H1 (cell line): ENCODE measurements at regions not wholly inside any gene's neighbourhood (a gene's known extent, or its start where the extent isn't known, plus 50 kb on each side); places are given as distances from the start of the nearest gene placed in this dataset.
"Not testable (repeated sequence)": the region's sequence is repeated elsewhere in the genome, so short reads cannot be mapped to it uniquely, and the experiment has no call there.

Source experiments
- CTCF ChIA-PET: fragments of 300-600 bp; sonication (Branson Sonifier 250); formaldehyde crosslinking; loops from one replicate; lab custom pipeline; 2021; ENCODE audit not compliant: partially characterized antibody; lab: Charles Lee
- POLR2A ChIA-PET: fragments of 300-600 bp; sonication (Branson Sonifier 250); formaldehyde crosslinking; loops from one replicate; lab custom pipeline; 2021; ENCODE audit warnings: inconsistent platforms; ENCODE audit not compliant: partially characterized antibody; lab: Charles Lee
- DNase-seq, 2 experiments: peaks; one replicate each; pipeline versions ENCODE4 v3.0.0 to v3.0.0-alpha.2; 2010 to 2022; ENCODE audit warnings: low spot score in 2 of 2, low read depth in 1 of 2, mixed read lengths in 1 of 2
- FAIRE-seq: peaks from 2 replicates; lab custom pipeline; 2011; peaks lifted over from hg19 to GRCh38; lab: Jason Lieb, UNC
- H2AFZ ChIP-seq: 2 replicates; pipeline ENCODE4 v1.8.1; 2012; ENCODE audit warnings: low read length, inconsistent platforms
- H2AK5ac ChIP-seq: 2 replicates; pipeline ENCODE4 v1.6.1; 2013; ENCODE audit warnings: low read depth, low read length
- H2BK120ac ChIP-seq: replicated peaks from 2 replicates; pipeline ENCODE3; 2013; ENCODE audit warnings: low read depth, low read length, inconsistent platforms
- H2BK12ac ChIP-seq: 2 replicates; pipeline ENCODE4 v1.6.1; 2013; ENCODE audit warnings: low read depth, low read length
- H2BK15ac ChIP-seq: 2 replicates; pipeline ENCODE4 v1.6.1; 2013; ENCODE audit warnings: low read length
- H2BK20ac ChIP-seq: 2 replicates; pipeline ENCODE4 v1.6.1; 2013; ENCODE audit warnings: low read length
- H2BK5ac ChIP-seq: 2 replicates; pipeline ENCODE4 v1.6.1; 2013; ENCODE audit warnings: low read depth, low read length
- H3K14ac ChIP-seq: 2 replicates; pipeline ENCODE4 v1.6.1; 2013; ENCODE audit warnings: inconsistent platforms; ENCODE audit not compliant: insufficient read length
- H3K18ac ChIP-seq: 2 replicates; pipeline ENCODE4 v1.6.1; 2013; ENCODE audit warnings: low read length; ENCODE audit errors: extremely low read depth
- H3K23ac ChIP-seq: 2 replicates; pipeline ENCODE4 v1.6.1; 2013; ENCODE audit warnings: inconsistent platforms; ENCODE audit not compliant: insufficient read length
- H3K23me2 ChIP-seq: 2 replicates; pipeline ENCODE4 v1.6.1; 2013; ENCODE audit warnings: low read depth, low read length
- H3K27ac ChIP-seq: 2 replicates; pipeline ENCODE4 v1.6.1; 2011; ENCODE audit warnings: low read depth, low read length, inconsistent platforms
- H3K27me3 ChIP-seq, 4 experiments: replicated peaks in 1 of 4; 1 replicate in 1 of 4; 2 replicates in 3 of 4; pipeline versions ENCODE4 v1.6.1 to v1.8.1; 2011 to 2013; ENCODE audit warnings: low read length in 3 of 4, mild to moderate bottlenecking in 3 of 4, inconsistent platforms in 2 of 4, mixed read lengths in 2 of 4, moderate library complexity in 1 of 4; ENCODE audit not compliant: control insufficient read depth in 3 of 4, insufficient read depth in 3 of 4; ENCODE audit errors: extremely low read depth in 1 of 4
- H3K36me3 ChIP-seq, 4 experiments: 2 replicates each; pipeline versions ENCODE4 v1.6.1 to v1.8.1; 2011 to 2013; ENCODE audit warnings: mild to moderate bottlenecking in 4 of 4, low read length in 3 of 4, moderate library complexity in 2 of 4, control low read depth in 1 of 4, inconsistent platforms in 1 of 4; ENCODE audit not compliant: insufficient read depth in 4 of 4, control insufficient read depth in 2 of 4
- H3K4ac ChIP-seq: replicated peaks from 2 replicates; pipeline ENCODE3; 2013; ENCODE audit warnings: low read length, low read depth, mixed read lengths, inconsistent platforms; ENCODE audit not compliant: insufficient read length
- H3K4me1 ChIP-seq, 4 experiments: replicated peaks in 1 of 4; 1 replicate in 1 of 4; 2 replicates in 3 of 4; pipeline versions ENCODE4 v1.6.1 to v1.8.1; 2011 to 2013; ENCODE audit warnings: low read length in 3 of 4, inconsistent platforms in 2 of 4, mixed read lengths in 1 of 4; ENCODE audit not compliant: insufficient read depth in 4 of 4, control insufficient read depth in 3 of 4
- H3K4me2 ChIP-seq, 2 experiments: 2 replicates each; pipeline versions ENCODE4 v1.6.1 to v1.8.1; 2011 to 2013; ENCODE audit warnings: low read depth in 2 of 2, low read length in 2 of 2, control low read depth in 1 of 2, inconsistent platforms in 1 of 2, mild to moderate bottlenecking in 1 of 2; ENCODE audit not compliant: insufficient read depth in 1 of 2
- H3K4me3 ChIP-seq, 4 experiments: fragments of 200-600, 300-600 bp in 1 of 4; sonication (generic), shearing (Covaris generic), sonication (Bioruptor Twin) in 1 of 4; 2 replicates each; pipeline versions ENCODE4 v1.5.1 to v1.8.1; 2011 to 2016; ENCODE audit warnings: low read length in 4 of 4, low read depth in 3 of 4, control low read depth in 2 of 4, inconsistent platforms in 2 of 4, mild to moderate bottlenecking in 2 of 4, mixed read lengths in 1 of 4, moderate library complexity in 1 of 4; ENCODE audit not compliant: insufficient read depth in 2 of 4; ENCODE audit errors: extremely low read depth in 1 of 4
- H3K56ac ChIP-seq: replicated peaks from 2 replicates; pipeline ENCODE3; 2013; ENCODE audit warnings: low read depth, mild to moderate bottlenecking, mixed read lengths, low read length, inconsistent platforms; ENCODE audit not compliant: insufficient read length
- H3K79me1 ChIP-seq: 2 replicates; pipeline ENCODE4 v1.6.1; 2013; ENCODE audit warnings: low read depth, low read length, control low read depth
- H3K79me2 ChIP-seq, 2 experiments: 2 replicates each; pipeline versions ENCODE4 v1.6.1 to v1.8.1; 2012 to 2013; ENCODE audit warnings: low read length in 2 of 2, mild to moderate bottlenecking in 2 of 2, inconsistent platforms in 1 of 2; ENCODE audit not compliant: insufficient read depth in 2 of 2, control insufficient read depth in 1 of 2
- H3K9ac ChIP-seq, 4 experiments: replicated peaks in 1 of 4; 1 replicate in 1 of 4; 2 replicates in 3 of 4; pipeline versions ENCODE4 v1.6.1 to v1.8.1; 2011 to 2013; ENCODE audit warnings: low read depth in 3 of 4, low read length in 3 of 4, control low read depth in 2 of 4, mild to moderate bottlenecking in 2 of 4, moderate library complexity in 2 of 4, inconsistent platforms in 1 of 4; ENCODE audit errors: extremely low read depth in 1 of 4
- H3K9me3 ChIP-seq, 2 experiments: 2 replicates each; pipeline versions ENCODE4 v1.6.1 to v1.8.1; 2012 to 2013; ENCODE audit warnings: mild to moderate bottlenecking in 2 of 2, moderate library complexity in 2 of 2, control low read depth in 1 of 2, inconsistent platforms in 1 of 2, low read depth in 1 of 2, low read length in 1 of 2, mixed read lengths in 1 of 2; ENCODE audit not compliant: insufficient read depth in 2 of 2
- H4K20me1 ChIP-seq, 2 experiments: replicated peaks in 1 of 2; 2 replicates each; pipeline versions ENCODE3 to v1.8.1; 2011 to 2013; ENCODE audit warnings: inconsistent platforms in 2 of 2, low read length in 2 of 2, mild to moderate bottlenecking in 1 of 2; ENCODE audit not compliant: insufficient read depth in 2 of 2, control insufficient read depth in 1 of 2
- H4K5ac ChIP-seq: 2 replicates; pipeline ENCODE4 v1.6.1; 2013; ENCODE audit warnings: low read length, low read depth, mixed read lengths, inconsistent platforms; ENCODE audit not compliant: insufficient read length
- H4K8ac ChIP-seq: 2 replicates; pipeline ENCODE4 v1.8.0; 2013; ENCODE audit warnings: mild to moderate bottlenecking, moderate library complexity, low read length, inconsistent platforms; ENCODE audit not compliant: insufficient read depth; ENCODE audit errors: extremely low read depth
- H4K91ac ChIP-seq: replicated peaks from 2 replicates; pipeline ENCODE3; 2013; ENCODE audit warnings: low read length, mixed read lengths, inconsistent platforms; ENCODE audit not compliant: insufficient read length
- WGBS, 2 experiments: shearing (Covaris generic) in 1 of 2; methylation state at CpG; one replicate each; pipeline versions ENCODE4 v1.1.6 to v1.1.7; 2013 to 2015; ENCODE audit warnings: low lambda C conversion rate in 2 of 2, mixed read lengths in 2 of 2, inconsistent platforms in 1 of 2, low coverage in 1 of 2, missing lambda C conversion rate in 1 of 2; ENCODE audit not compliant: insufficient replicate concordance in 2 of 2, insufficient coverage in 1 of 2, insufficient read length in 1 of 2; ENCODE audit errors: extremely low coverage in 1 of 2, missing lambda C conversion rate in 1 of 2; 5-methylcytosine and 5-hydroxymethylcytosine counted together

GRCh38 chr7:15810383-15810782 is 123.9 kb upstream of the MEOX2 start:
- POLR2A ChIA-PET, H2BK20ac ChIP-seq, H2BK120ac ChIP-seq, H2AK5ac ChIP-seq, H2AFZ ChIP-seq, H3K27ac ChIP-seq, H3K79me1 ChIP-seq, H3K23me2 ChIP-seq, H2BK5ac ChIP-seq, H4K8ac ChIP-seq, H3K56ac ChIP-seq, H3K18ac ChIP-seq, H3K4me2 ChIP-seq, H3K4me1 ChIP-seq, H4K91ac ChIP-seq, DNase-seq, H3K9ac ChIP-seq, H3K4me3 ChIP-seq, H3K14ac ChIP-seq, H3K36me3 ChIP-seq, H3K4ac ChIP-seq, H4K20me1 ChIP-seq, H3K23ac ChIP-seq, H2BK15ac ChIP-seq, H3K9me3 ChIP-seq, H3K27me3 ChIP-seq, H2BK12ac ChIP-seq, CTCF ChIA-PET, H3K79me2 ChIP-seq, FAIRE-seq, H4K5ac ChIP-seq: not testable (repeated sequence)
- 100% methylated on average over 1 of the region's 1 CpG; no CpG with 5 or more reads in 1 of the 2 experiments for WGBS, 2 experiments

DNA sequence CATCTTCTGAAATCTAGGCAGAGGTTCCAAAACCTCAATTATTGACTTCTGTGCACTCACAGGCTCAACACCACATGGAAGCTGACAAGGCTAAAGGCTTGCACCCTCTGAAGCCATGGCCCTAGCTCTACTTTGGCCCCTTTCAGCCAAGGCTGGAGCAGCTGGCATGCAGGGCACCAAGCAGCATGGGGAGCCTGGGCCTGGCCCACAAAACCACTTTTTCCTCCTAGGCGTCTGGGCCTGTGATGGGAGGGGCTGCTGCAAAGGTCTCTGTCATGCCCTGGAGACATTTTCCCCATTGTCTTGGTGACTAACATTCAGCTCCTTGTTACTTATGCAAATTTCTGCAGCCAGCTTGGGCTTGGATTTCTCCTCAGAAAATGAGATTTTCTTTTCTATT is 123.5 kb upstream of the MEOX2 start:
- FAIRE-seq = not testable (repeated sequence)

More for the DNA sequence above, 123.5 kb upstream of the MEOX2 start:
- H2BK15ac ChIP-seq, H4K91ac ChIP-seq, CTCF ChIA-PET, H2BK120ac ChIP-seq, H2BK5ac ChIP-seq, H3K4me1 ChIP-seq, H3K56ac ChIP-seq, H3K14ac ChIP-seq, H2AFZ ChIP-seq, H3K18ac ChIP-seq, H2AK5ac ChIP-seq, H4K20me1 ChIP-seq, H3K23me2 ChIP-seq, H3K9me3 ChIP-seq, H3K27me3 ChIP-seq, H3K4me3 ChIP-seq, DNase-seq, POLR2A ChIA-PET, H3K79me1 ChIP-seq, H2BK20ac ChIP-seq, H3K4ac ChIP-seq, H3K79me2 ChIP-seq, H2BK12ac ChIP-seq, H3K27ac ChIP-seq, H3K36me3 ChIP-seq, H3K4me2 ChIP-seq, H3K9ac ChIP-seq, H4K8ac ChIP-seq, H4K5ac ChIP-seq, H3K23ac ChIP-seq: not testable (repeated sequence)
- WGBS, 2 experiments = 92% methylated on average over 1 of the region's 1 CpG; no CpG with 5 or more reads in 1 of the 2 experiments
